HEK293T (cell line): ENCODE measurements at regions not wholly inside any gene's neighbourhood (a gene's known extent, or its start where the extent isn't known, plus 50 kb on each side); places are given as distances from the start of the nearest gene placed in this dataset.

Source experiments
- CTCF ChIA-PET: fragments of 350-600 bp; formaldehyde crosslinking; extraction: SDS; loops from one replicate; lab custom pipeline; 2021; ENCODE audit warnings: antibody characterized with exemption, inconsistent platforms; lab: Yijun Ruan, JAX
- POLR2A ChIA-PET: fragments of 350-600 bp; formaldehyde crosslinking; extraction: SDS; loops from one replicate; lab custom pipeline; 2020; ENCODE audit warnings: antibody characterized with exemption, inconsistent platforms; lab: Yijun Ruan, JAX
- DNase-seq: peaks from one replicate; pipeline ENCODE4 v3.0.0; 2012; ENCODE audit warnings: mixed read lengths; ENCODE audit errors: extremely low spot score
- ARNT ChIP-seq: fragments of 450-650 bp; IDR thresholded peaks from 2 replicates; pipeline ENCODE4 v1.6.1; 2017; ENCODE audit warnings: mild to moderate bottlenecking
- BHLHE40 ChIP-seq: fragments of 450-650 bp; IDR thresholded peaks from 2 replicates; pipeline ENCODE4 v1.6.1; 2016; ENCODE audit warnings: mild to moderate bottlenecking, moderate library complexity, borderline replicate concordance
- CTBP1 ChIP-seq: fragments of 450-650 bp; IDR thresholded peaks from 2 replicates; pipeline ENCODE4 v1.6.1; 2016; ENCODE audit warnings: borderline replicate concordance
- ELF4 ChIP-seq: fragments of 450-650 bp; IDR thresholded peaks from 2 replicates; pipeline ENCODE4 v1.6.1; 2017; ENCODE audit warnings: antibody characterized with exemption
- FOXA1 ChIP-seq: fragments of 450-650 bp; IDR thresholded peaks from 2 replicates; pipeline ENCODE4 v1.6.1; 2016; ENCODE audit warnings: mild to moderate bottlenecking
- FOXK2 ChIP-seq: fragments of 450-650 bp; IDR thresholded peaks from 2 replicates; pipeline ENCODE4 v1.6.1; 2016; ENCODE audit warnings: mild to moderate bottlenecking
- FOXM1 ChIP-seq: fragments of 450-650 bp; IDR thresholded peaks from 2 replicates; pipeline ENCODE4 v1.6.1; 2017; ENCODE audit warnings: mild to moderate bottlenecking, borderline replicate concordance
- HDGF ChIP-seq: fragments of 450-650 bp; IDR thresholded peaks from 2 replicates; pipeline ENCODE4 v1.6.1; 2017; ENCODE audit warnings: antibody characterized with exemption, borderline replicate concordance
- L3MBTL2 ChIP-seq: fragments of 450-650 bp; conservative IDR thresholded peaks from 2 replicates; pipeline ENCODE4 v1.6.1; 2016; ENCODE audit warnings: mild to moderate bottlenecking
- LEF1 ChIP-seq: fragments of 450-650 bp; IDR thresholded peaks from 2 replicates; pipeline ENCODE4 v1.6.1; 2017; ENCODE audit warnings: mild to moderate bottlenecking, borderline replicate concordance
- NFRKB ChIP-seq: fragments of 450-650 bp; IDR thresholded peaks from 2 replicates; pipeline ENCODE4 v1.6.1; 2016; ENCODE audit warnings: mild to moderate bottlenecking, moderate library complexity
- PKNOX1 ChIP-seq: fragments of 450-650 bp; IDR thresholded peaks from 2 replicates; pipeline ENCODE4 v1.6.1; 2016
- SP1 ChIP-seq: fragments of 450-650 bp; IDR thresholded peaks from 2 replicates; pipeline ENCODE4 v1.6.1; 2017
- SUZ12 ChIP-seq: fragments of 450-650 bp; IDR thresholded peaks from 2 replicates; pipeline ENCODE4 v1.6.1; 2016; ENCODE audit warnings: mild to moderate bottlenecking
- TARDBP ChIP-seq: fragments of 450-650 bp; IDR thresholded peaks from 2 replicates; pipeline ENCODE4 v1.6.1; 2016
- ZNF384 ChIP-seq: fragments of 450-650 bp; IDR thresholded peaks from 2 replicates; pipeline ENCODE4 v1.6.1; 2016

- no peak for TF ChIP-seq SUZ12
- TF ChIP-seq BHLHE40 = no peak
- TF ChIP-seq ELF4 = no peak
- no peak for TF ChIP-seq FOXA1
- TF ChIP-seq FOXK2 = no peak
- TF ChIP-seq TARDBP = no peak
- TF ChIP-seq HDGF = no peak
- no peak for TF ChIP-seq FOXM1
- no peak for DNase-seq
- POLR2A ChIA-PET = no interaction called here
- CTCF ChIA-PET = no interaction called here
These were observed 186.1 kb upstream of the NRXN1 start for GRCh38 chr2:51218047-51218446.

- CTCF ChIA-PET = no interaction called here
These were observed 181.9 kb upstream of the NRXN1 start for GRCh38 chr2:51213826-51214225.

GRCh38 chr2:51212374-51212773 is 180.4 kb upstream of the NRXN1 start:
- TF ChIP-seq HDGF = no peak
- TF ChIP-seq PKNOX1 = no peak
- TF ChIP-seq NFRKB = no peak
- no peak for TF ChIP-seq LEF1
- TF ChIP-seq ELF4 = no peak
- TF ChIP-seq FOXA1 = no peak
- no peak for TF ChIP-seq TARDBP
- no peak for TF ChIP-seq SP1
- no peak for TF ChIP-seq ARNT
- TF ChIP-seq BHLHE40 = no peak
- no peak for TF ChIP-seq L3MBTL2
- no peak for TF ChIP-seq FOXM1
- TF ChIP-seq FOXK2 = no peak
- no peak for TF ChIP-seq ZNF384
- CTCF ChIA-PET = no interaction called here
- no peak for DNase-seq
- POLR2A ChIA-PET = no interaction called here

More at GRCh38 chr2:51213826-51214225, 181.9 kb upstream of the NRXN1 start:
- TF ChIP-seq PKNOX1 (no peak), LEF1 (no peak), HDGF (no peak), ARNT (no peak), ELF4 (no peak), NFRKB (no peak), L3MBTL2 (no peak), BHLHE40 (no peak), ZNF384 (no peak), SUZ12 (no peak), FOXA1 (no peak), SP1 (no peak), FOXK2 (no peak), FOXM1 (no peak), CTBP1 (no peak), TARDBP (no peak)
- no peak for DNase-seq
- POLR2A ChIA-PET = no interaction called here

- no peak for TF ChIP-seq HDGF
- TF ChIP-seq CTBP1 = no peak
- no peak for TF ChIP-seq FOXA1
- TF ChIP-seq NFRKB = no peak
- TF ChIP-seq FOXM1 = no peak
- TF ChIP-seq LEF1 = no peak
- TF ChIP-seq ZNF384 = no peak
- TF ChIP-seq PKNOX1 = no peak
- no peak for DNase-seq
- ChIA-PET CTCF (no interaction called here), POLR2A (no interaction called here)
These were observed 176.6 kb upstream of the NRXN1 start for GRCh38 chr2:51208521-51208920.

GRCh38 chr2:51201295-51201694 is 169.4 kb upstream of the NRXN1 start:
- ChIA-PET POLR2A (no interaction called here), CTCF (no interaction called here)
- no peak for DNase-seq
- no peak for TF ChIP-seq SP1
- no peak for TF ChIP-seq L3MBTL2

- no peak for TF ChIP-seq CTBP1
- no peak for TF ChIP-seq HDGF
- no peak for TF ChIP-seq LEF1
- TF ChIP-seq ELF4 = no peak
- no peak for TF ChIP-seq TARDBP
- no peak for TF ChIP-seq NFRKB
- no peak for TF ChIP-seq PKNOX1
- TF ChIP-seq BHLHE40 = no peak
- TF ChIP-seq ZNF384 = no peak
- no peak for TF ChIP-seq L3MBTL2
- no peak for TF ChIP-seq FOXK2
- no peak for TF ChIP-seq FOXM1
- no peak for TF ChIP-seq ARNT
These were observed 162.7 kb upstream of the NRXN1 start for GRCh38 chr2:51194656-51195055.

GRCh38 chr2:51170273-51170672 is 138.3 kb upstream of the NRXN1 start:
- ChIA-PET POLR2A (no interaction called here), CTCF (interaction anchor here (0.7 kb wide), 1 partner anchor 171 kb away, joined by 3 read pairs; no protein-coding TSS in a partner anchor)
- no peak for DNase-seq
- TF ChIP-seq ELF4 (no peak), CTBP1 (no peak), PKNOX1 (no peak), SUZ12 (no peak), ZNF384 (no peak), LEF1 (no peak)

More at GRCh38 chr2:51194656-51195055, 162.7 kb upstream of the NRXN1 start:
- POLR2A ChIA-PET = no interaction called here
- CTCF ChIA-PET = no interaction called here
- DNase-seq = no peak
